BLaER1 (cell line): ENCODE measurements at regions not wholly inside any gene's neighbourhood (a gene's known extent, or its start where the extent isn't known, plus 50 kb on each side); places are given as distances from the start of the nearest gene placed in this dataset.
A peak's percentile ranks its signal among the peaks of the same experiment; 100 is the strongest.

Experiments
- H3K27ac ChIP-seq: shearing (Covaris generic); formaldehyde crosslinking; 2 replicates; pipeline ENCODE4 v1.8.1; 2022
- H3K27me3 ChIP-seq: shearing (Covaris generic); formaldehyde crosslinking; 2 replicates; pipeline ENCODE4 v1.8.1; 2022
- H3K36me3 ChIP-seq: shearing (Covaris generic); formaldehyde crosslinking; 2 replicates; pipeline ENCODE4 v1.8.1; 2022
- H3K4me1 ChIP-seq: shearing (Covaris generic); formaldehyde crosslinking; 2 replicates; pipeline ENCODE4 v1.8.1; 2022
- H3K4me2 ChIP-seq: shearing (Covaris generic); formaldehyde crosslinking; 2 replicates; pipeline ENCODE4 v1.8.1; 2022
- H3K4me3 ChIP-seq: shearing (Covaris generic); formaldehyde crosslinking; 2 replicates; pipeline ENCODE4 v1.8.1; 2022
- H3K9ac ChIP-seq: shearing (Covaris generic); formaldehyde crosslinking; 2 replicates; pipeline ENCODE4 v1.8.1; 2022
- H3K9me3 ChIP-seq: shearing (Covaris generic); formaldehyde crosslinking; 2 replicates; pipeline ENCODE4 v1.8.1; 2022
- H4K20me1 ChIP-seq: shearing (Covaris generic); formaldehyde crosslinking; 2 replicates; pipeline ENCODE4 v1.8.1; 2022
- Cebpa-rat ChIP-seq: shearing (Covaris generic); IDR thresholded peaks from 2 replicates; pipeline ENCODE4 v1.8.1; 2022

- Histone ChIP-seq H3K4me3 (no peak overlapping the region), H3K9ac (no peak overlapping the region), H3K27ac (no peak overlapping the region), H3K27me3 (no peaks in the 10 kb centered on the region), H4K20me1 (no peaks in the 10 kb centered on the region), H3K4me1 (peaks cover 17% of the 10 kb centered on the region), H3K9me3 (no peaks in the 10 kb centered on the region), H3K36me3 (no peaks in the 10 kb centered on the region), H3K4me2 (no peak overlapping the region)
- TF ChIP-seq Cebpa-rat: no peak
These were observed 300.2 kb upstream of the CLNK start for GRCh38 chr4:10984815-10985214.

GRCh38 chr4:10983885-10984640 is 299.5 kb upstream of the CLNK start:
- H3K36me3 ChIP-seq: no peaks in the 10 kb centered on the region
- no peak overlapping the region for H3K9ac ChIP-seq
- no peaks in the 10 kb centered on the region for H4K20me1 ChIP-seq
- H3K27me3 ChIP-seq: no peaks in the 10 kb centered on the region
- H3K27ac ChIP-seq: no peak overlapping the region
- no peaks in the 10 kb centered on the region for H3K9me3 ChIP-seq
- no peak overlapping the region for H3K4me3 ChIP-seq
- no peak overlapping the region for H3K4me2 ChIP-seq
- H3K4me1 ChIP-seq: peaks cover 17% of the 10 kb centered on the region
- no peak for TF ChIP-seq Cebpa-rat

GRCh38 chr4:10983268-10983667 is 298.7 kb upstream of the CLNK start:
- Histone ChIP-seq H3K27ac (no peak overlapping the region), H3K9ac (no peak overlapping the region), H3K4me1 (peaks cover 17% of the 10 kb centered on the region), H3K4me2 (peak overlapping the region; percentile 6; the same call in 1 of the 2 replicates), H3K36me3 (no peaks in the 10 kb centered on the region), H3K4me3 (no peak overlapping the region), H3K27me3 (no peaks in the 10 kb centered on the region), H3K9me3 (no peaks in the 10 kb centered on the region), H4K20me1 (no peaks in the 10 kb centered on the region)
- no peak for TF ChIP-seq Cebpa-rat

- no peaks in the 10 kb centered on the region for H3K9me3 ChIP-seq
- H3K27me3 ChIP-seq: no peaks in the 10 kb centered on the region
- H3K9ac ChIP-seq: no peak overlapping the region
- H4K20me1 ChIP-seq: no peaks in the 10 kb centered on the region
- H3K4me1 ChIP-seq: peaks cover 24% of the 10 kb centered on the region
- H3K4me2 ChIP-seq: 0 out of 2 replicates have a peak overlapping the region, but pooled peaks have one; percentile 6
- no peak overlapping the region for H3K4me3 ChIP-seq
- H3K36me3 ChIP-seq: no peaks in the 10 kb centered on the region
- no peak overlapping the region for H3K27ac ChIP-seq
- no peak for TF ChIP-seq Cebpa-rat
These were observed 297.7 kb upstream of the CLNK start for GRCh38 chr4:10982305-10982704.

GRCh38 chr4:10981576-10981975 is 297.0 kb upstream of the CLNK start:
- Histone ChIP-seq H4K20me1 (no peaks in the 10 kb centered on the region), H3K36me3 (no peaks in the 10 kb centered on the region), H3K4me2 (no peak overlapping the region), H3K9ac (no peak overlapping the region), H3K27me3 (no peaks in the 10 kb centered on the region), H3K4me1 (peaks cover 30% of the 10 kb centered on the region), H3K27ac (no peak overlapping the region), H3K4me3 (no peak overlapping the region), H3K9me3 (no peaks in the 10 kb centered on the region)
- TF ChIP-seq Cebpa-rat: no peak

GRCh38 chr4:10981096-10981495 is 296.5 kb upstream of the CLNK start:
- Histone ChIP-seq H3K4me2 (no peak overlapping the region), H3K9me3 (no peaks in the 10 kb centered on the region), H3K4me3 (no peak overlapping the region), H3K36me3 (no peaks in the 10 kb centered on the region), H3K27ac (no peak overlapping the region), H3K9ac (no peak overlapping the region), H3K27me3 (no peaks in the 10 kb centered on the region), H4K20me1 (no peaks in the 10 kb centered on the region), H3K4me1 (peaks cover 30% of the 10 kb centered on the region)
- no peak for TF ChIP-seq Cebpa-rat

GRCh38 chr4:10979032-10979431 is 294.5 kb upstream of the CLNK start:
- no peaks in the 10 kb centered on the region for H3K36me3 ChIP-seq
- no peak overlapping the region for H3K27ac ChIP-seq
- H3K4me2 ChIP-seq: no peak overlapping the region
- H3K9ac ChIP-seq: no peak overlapping the region
- no peaks in the 10 kb centered on the region for H4K20me1 ChIP-seq
- no peaks in the 10 kb centered on the region for H3K27me3 ChIP-seq
- TF ChIP-seq Cebpa-rat: no peak
- peaks cover 37% of the 10 kb centered on the region for H3K4me1 ChIP-seq
- peaks cover 12% of the 10 kb centered on the region for H3K9me3 ChIP-seq
- no peak overlapping the region for H3K4me3 ChIP-seq

- Histone ChIP-seq H3K9ac (no peak overlapping the region), H3K4me2 (no peak overlapping the region), H3K4me1 (peaks cover 25% of the 10 kb centered on the region), H4K20me1 (no peaks in the 10 kb centered on the region), H3K27ac (no peak overlapping the region), H3K4me3 (no peak overlapping the region), H3K27me3 (no peaks in the 10 kb centered on the region), H3K36me3 (no peaks in the 10 kb centered on the region), H3K9me3 (peaks cover 12% of the 10 kb centered on the region)
- no peak for TF ChIP-seq Cebpa-rat
These were observed 293.0 kb upstream of the CLNK start for GRCh38 chr4:10977534-10977933.

GRCh38 chr4:10974371-10974770 is 289.8 kb upstream of the CLNK start:
- Histone ChIP-seq H4K20me1 (no peaks in the 10 kb centered on the region), H3K9me3 (peaks cover 12% of the 10 kb centered on the region), H3K4me1 (peaks cover 22% of the 10 kb centered on the region), H3K27ac (no peak overlapping the region), H3K9ac (no peak overlapping the region), H3K4me3 (no peak overlapping the region), H3K4me2 (no peak overlapping the region), H3K36me3 (no peaks in the 10 kb centered on the region), H3K27me3 (no peaks in the 10 kb centered on the region)
- no peak for TF ChIP-seq Cebpa-rat

GRCh38 chr4:10973686-10974085 is 289.1 kb upstream of the CLNK start:
- H3K9ac ChIP-seq: no peak overlapping the region
- H3K36me3 ChIP-seq: no peaks in the 10 kb centered on the region
- H3K4me1 ChIP-seq: peaks cover 28% of the 10 kb centered on the region
- H3K4me3 ChIP-seq: no peak overlapping the region
- H4K20me1 ChIP-seq: no peaks in the 10 kb centered on the region
- H3K27me3 ChIP-seq: no peaks in the 10 kb centered on the region
- no peak overlapping the region for H3K27ac ChIP-seq
- peaks cover 12% of the 10 kb centered on the region for H3K9me3 ChIP-seq
- no peak for TF ChIP-seq Cebpa-rat
- H3K4me2 ChIP-seq: peak overlapping the region; percentile 27; the same call in 1 of the 2 replicates
